Stimulated activated CD8-positive, alpha-beta memory T cell treated with anti-CD3 and anti-CD28 coated beads, Interleukin-2, amount 100 ng/mL, for 1 hour (primary cell): ENCODE measurements at regions not wholly inside any gene's neighbourhood (a gene's known extent, or its start where the extent isn't known, plus 50 kb on each side); places are given as distances from the start of the nearest gene placed in this dataset.

Experiments used
- DNase-seq, 2 donors: peaks; one replicate each; pipeline ENCODE4 v3.0.0-alpha.2; 2020; ENCODE audit warnings: low read depth in 2 of 2

GRCh38 chr6:2429460-2429859, 184.1 kb upstream of the GMDS start:
- DNase-seq = no peak

GRCh38 chr6:2429032-2429431, 183.6 kb upstream of the GMDS start:
- no peak for DNase-seq

GRCh38 chr6:2426561-2427340, 181.3 kb upstream of the GMDS start:
- no peak for DNase-seq

GRCh38 chr6:2416128-2416712, 170.8 kb upstream of the GMDS start:
- DNase-seq = no peak

- DNase-seq = no peak
Measured at GRCh38 chr6:2414885-2415547, 169.6 kb upstream of the GMDS start.

GRCh38 chr6:2412731-2413130, 167.3 kb upstream of the GMDS start:
- no peak for DNase-seq

GRCh38 chr6:2410656-2411380, 165.4 kb upstream of the GMDS start:
- DNase-seq = no peak

GRCh38 chr6:2407525-2407924, 162.1 kb upstream of the GMDS start:
- DNase-seq = no peak

GRCh38 chr6:2404211-2404929, 159.0 kb upstream of the GMDS start:
- DNase-seq = no peak

GRCh38 chr6:2403546-2403945, 158.1 kb upstream of the GMDS start:
- no peak for DNase-seq

- no peak for DNase-seq
Measured at GRCh38 chr6:2396846-2397630, 151.6 kb upstream of the GMDS start.

- no peak for DNase-seq
Measured at GRCh38 chr6:2396042-2396657, 150.7 kb upstream of the GMDS start.

- no peak for DNase-seq
Measured at GRCh38 chr6:2388554-2389324, 143.3 kb upstream of the GMDS start.

GRCh38 chr6:2387445-2387844, 142.0 kb upstream of the GMDS start:
- DNase-seq = no peak

GRCh38 chr6:2385471-2385983, 140.1 kb upstream of the GMDS start:
- DNase-seq = no peak

- DNase-seq = no peak
Measured at GRCh38 chr6:2384528-2384927, 139.1 kb upstream of the GMDS start.

- no peak for DNase-seq
Measured at GRCh38 chr6:2381872-2382661, 136.7 kb upstream of the GMDS start.

- no peak for DNase-seq
Measured at GRCh38 chr6:2378891-2379652, 133.7 kb upstream of the GMDS start.
